Psoas muscle (tissue), 7 donors: ENCODE measurements at regions not wholly inside any gene's neighbourhood (a gene's known extent, or its start where the extent isn't known, plus 50 kb on each side); places are given as distances from the start of the nearest gene placed in this dataset.

ENCODE experiments used
- ATAC-seq, 4 donors: fragments of 200-7000 bp; cut with Tn5 transposase; one replicate each; pipeline ENCODE4 v1.9.1; 2020; ENCODE audit warnings: moderate library complexity in 3 of 4, mild to moderate bottlenecking in 2 of 4
- DNase-seq, 2 donors: peaks; one replicate each; pipeline ENCODE4 v3.0.0-alpha.2; 2020
- H3K27ac ChIP-seq: fragments of 200-600 bp; one replicate; pipeline ENCODE4 v1.8.0; 2022
- H3K27me3 ChIP-seq, 3 donors: fragments of 200-600 bp in 1 of 3; one replicate each; pipeline versions ENCODE4 v1.6.1 to v1.8.0; 2013 to 2022; ENCODE audit warnings: low read length in 2 of 3, mild to moderate bottlenecking in 2 of 3, moderate library complexity in 1 of 3; ENCODE audit not compliant: insufficient read depth in 3 of 3
- H3K36me3 ChIP-seq, 2 donors: fragments of 200-600 bp in 1 of 2; one replicate each; pipeline versions ENCODE4 v1.6.1 to v1.8.0; 2013 to 2022; ENCODE audit warnings: low read depth in 1 of 2, mild to moderate bottlenecking in 1 of 2, moderate library complexity in 1 of 2; ENCODE audit not compliant: insufficient read depth in 1 of 2
- H3K4me1 ChIP-seq: fragments of 200-600 bp; one replicate; pipeline ENCODE4 v1.8.0; 2022
- H3K4me3 ChIP-seq: fragments of 200-600 bp; one replicate; pipeline ENCODE4 v1.8.0; 2022; ENCODE audit warnings: mild to moderate bottlenecking
- H3K9me3 ChIP-seq: fragments of 200-600 bp; one replicate; pipeline ENCODE4 v1.8.0; 2022
- CTCF ChIP-seq: fragments of 200-600 bp; IDR thresholded peaks from one replicate; pipeline ENCODE4 v1.8.0; 2022; ENCODE audit warnings: antibody characterized with exemption
- WGBS, 3 donors: extraction: QIAGEN DNeasy Blood & Tissue Kit; methylation state at CpG; one replicate each; pipeline versions ENCODE4 v1.1.6 to v1.1.7; 2013; 5-methylcytosine and 5-hydroxymethylcytosine counted together
- intact Hi-C, 2 donors: fragments of 100-400 bp; cut with DNase I; formaldehyde crosslinking; loops; one replicate each; pipeline versions ENCODE4 v1.11.0 to v1.14.2; 2022
- donor health status: healthy with polysubstance abuse.
- donor health status: DM: no; HTN: no; CAD: no; lungs with moderate emphysema.
- donor health status: Bipolar disorder and iron deficiency.
- donor health status: healthy.
- donor health status: DM: yes; HTN: yes; CAD: no.
- donor health status: DM: no; HTN: no; CAD: no.
- donor health status: DM: yes; HTN: yes; CAD: no.

GRCh38 chr2:37774976-37775907 lies 103.8 kb upstream of the CDC42EP3 start:
- H3K36me3 ChIP-seq, result no peaks in the 10 kb centered on the region
- H3K27ac ChIP-seq, result peak overlapping the region; percentile 10
- 78 to 89% (median 85%) methylated on average over 9 of the region's 9 CpGs for WGBS, 3 donors
- TF ChIP-seq CTCF, result no peak
- DNase-seq (no peak), ATAC-seq (no peak)
- H3K9me3 ChIP-seq, result no peaks in the 10 kb centered on the region
- peaks cover 14% of the 10 kb centered on the region for H3K4me1 ChIP-seq
- no peaks in the 10 kb centered on the region for H3K27me3 ChIP-seq
- intact Hi-C loops, result loop anchor here in 1 of 2 donors (5.0 kb wide), 2 partner anchors 98 to 358 kb away; no protein-coding TSS in a partner anchor
- no peak overlapping the region for H3K4me3 ChIP-seq

GRCh38 chr2:37775908-37776250 lies 104.4 kb upstream of the CDC42EP3 start:
- Histone ChIP-seq H3K27ac (peak overlapping the region; percentile 10), H3K4me3 (no peak overlapping the region), H3K36me3 (no peaks in the 10 kb centered on the region), H3K9me3 (no peaks in the 10 kb centered on the region), H3K4me1 (peaks cover 20% of the 10 kb centered on the region), H3K27me3 (no peaks in the 10 kb centered on the region)
- ATAC-seq (peak in 1 of 4 donors; percentile 48), DNase-seq (no peak)
- 23 to 59% (median 33%) methylated on average over 3 of the region's 3 CpGs for WGBS, 3 donors
- no peak for TF ChIP-seq CTCF
- intact Hi-C loops, result loop anchor here in 1 of 2 donors (5.0 kb wide), 1 partner anchor 99 kb away; no protein-coding TSS in a partner anchor

GRCh38 chr2:37776487-37776886 lies 105.0 kb upstream of the CDC42EP3 start:
- peaks cover 23% of the 10 kb centered on the region for H3K4me1 ChIP-seq
- no peaks in the 10 kb centered on the region for H3K36me3 ChIP-seq
- ATAC-seq, result no peak
- H3K4me3 ChIP-seq, result no peak overlapping the region
- no peak for DNase-seq
- H3K27me3 ChIP-seq, result no peaks in the 10 kb centered on the region
- no peaks in the 10 kb centered on the region for H3K9me3 ChIP-seq
- intact Hi-C loops, result loop anchor here in 1 of 2 donors (5.0 kb wide), 1 partner anchor 99 kb away; no protein-coding TSS in a partner anchor
- TF ChIP-seq CTCF, result no peak
- peak overlapping the region; percentile 12 for H3K27ac ChIP-seq
- WGBS, 3 donors, result 85 to 90% (median 89%) methylated on average over 3 of the region's 3 CpGs

- H3K4me1 ChIP-seq, result peaks cover 38% of the 10 kb centered on the region
- no peaks in the 10 kb centered on the region for H3K36me3 ChIP-seq
- H3K4me3 ChIP-seq, result no peak overlapping the region
- no peaks in the 10 kb centered on the region for H3K9me3 ChIP-seq
- DNase-seq (no peak), ATAC-seq (no peak)
- intact Hi-C loops, result loop anchor here in 1 of 2 donors (5.0 kb wide), 1 partner anchor 102 kb away; no protein-coding TSS in a partner anchor
- H3K27me3 ChIP-seq, result no peaks in the 10 kb centered on the region
- no peak overlapping the region for H3K27ac ChIP-seq
- WGBS, 3 donors, result 63 to 87% (median 70%) methylated on average over 5 of the region's 5 CpGs
- TF ChIP-seq CTCF, result no peak
Observed at GRCh38 chr2:37779139-37779538, 107.7 kb upstream of the CDC42EP3 start.
